ENCODE measurements at regions not wholly inside any gene's neighbourhood (a gene's known extent, or its start where the extent isn't known, plus 50 kb on each side); places are given as distances from the start of the nearest gene placed in this dataset.

DNA sequence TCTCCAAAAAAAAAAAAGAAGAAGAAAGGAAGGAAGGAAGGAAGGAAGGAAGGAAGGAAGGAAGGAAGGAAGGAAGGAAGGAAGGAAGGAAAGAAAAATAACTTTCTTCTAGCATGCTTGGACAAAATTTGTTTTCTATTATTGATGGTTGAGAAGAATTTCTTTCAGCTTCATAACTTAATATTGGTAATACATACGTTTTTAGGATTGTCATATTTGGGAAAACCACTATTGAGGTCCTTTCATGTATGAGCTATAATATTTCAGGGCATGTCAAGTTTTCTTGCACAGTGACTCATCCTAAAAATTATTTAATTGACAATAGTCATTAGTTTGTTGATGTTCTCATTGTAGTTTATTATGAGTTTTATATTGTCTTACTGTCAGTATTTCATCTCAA, 66.4 kb upstream of the PKDCC start:
- TF ChIP-seq, protein P1, sequence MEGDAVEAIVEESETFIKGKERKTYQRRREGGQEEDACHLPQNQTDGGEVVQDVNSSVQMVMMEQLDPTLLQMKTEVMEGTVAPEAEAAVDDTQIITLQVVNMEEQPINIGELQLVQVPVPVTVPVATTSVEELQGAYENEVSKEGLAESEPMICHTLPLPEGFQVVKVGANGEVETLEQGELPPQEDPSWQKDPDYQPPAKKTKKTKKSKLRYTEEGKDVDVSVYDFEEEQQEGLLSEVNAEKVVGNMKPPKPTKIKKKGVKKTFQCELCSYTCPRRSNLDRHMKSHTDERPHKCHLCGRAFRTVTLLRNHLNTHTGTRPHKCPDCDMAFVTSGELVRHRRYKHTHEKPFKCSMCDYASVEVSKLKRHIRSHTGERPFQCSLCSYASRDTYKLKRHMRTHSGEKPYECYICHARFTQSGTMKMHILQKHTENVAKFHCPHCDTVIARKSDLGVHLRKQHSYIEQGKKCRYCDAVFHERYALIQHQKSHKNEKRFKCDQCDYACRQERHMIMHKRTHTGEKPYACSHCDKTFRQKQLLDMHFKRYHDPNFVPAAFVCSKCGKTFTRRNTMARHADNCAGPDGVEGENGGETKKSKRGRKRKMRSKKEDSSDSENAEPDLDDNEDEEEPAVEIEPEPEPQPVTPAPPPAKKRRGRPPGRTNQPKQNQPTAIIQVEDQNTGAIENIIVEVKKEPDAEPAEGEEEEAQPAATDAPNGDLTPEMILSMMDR (conservative IDR thresholded peaks at IDR 0.05 in 1 of 2, IDR thresholded peaks at IDR 0.05 in 1 of 2; ENCODE audit: low read depth in 1 of 2, low read length in 2 of 2), result no peak
- TF ChIP-seq EZH2 (IDR thresholded peaks at IDR 0.05; ENCODE audit: low read length, missing control alignments), result no peak

Data from fibroblast of lung (primary cell).